ENCODE measurements at regions not wholly inside any gene's neighbourhood (a gene's known extent, or its start where the extent isn't known, plus 50 kb on each side); places are given as distances from the start of the nearest gene placed in this dataset.

DNA sequence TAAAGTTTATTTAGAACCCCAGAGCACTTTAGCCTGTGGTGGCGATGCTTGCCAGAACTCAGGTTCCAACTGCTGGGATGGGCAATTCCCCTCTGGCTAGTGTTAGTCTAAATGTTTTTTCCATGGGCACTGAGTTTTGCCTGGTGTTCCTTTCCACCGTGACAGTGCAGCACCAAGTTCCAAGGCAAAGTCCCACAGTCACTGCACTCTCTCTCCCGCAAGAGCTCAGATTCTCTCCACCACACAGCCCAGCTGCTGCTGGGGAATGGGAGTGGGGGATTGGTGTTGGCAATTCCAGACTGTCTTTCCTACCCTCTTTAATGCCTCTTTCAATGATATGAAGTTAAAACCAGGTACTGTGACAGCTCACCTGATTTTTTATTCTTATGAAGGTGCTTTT is 247.6 kb downstream of the ALDH8A1 start:
- DNase-seq = no peak
- POLR2A ChIA-PET (ENCODE audit: unreplicated experiment) = no interaction called here
- BruUV-seq (replicated peaks) = no TSS peak
- intact Hi-C loops (cut with micrococcal nuclease; ENCODE audit: unreplicated experiment) = no loop called here
- H3K36me3 ChIP-seq (ENCODE audit: low read depth) = no peaks in the 10 kb centered on the region
- no peaks in the 10 kb centered on the region for H3K9me3 ChIP-seq (ENCODE audit: insufficient read depth, low read depth)
- H3F3A ChIP-seq (ENCODE audit: insufficient read depth, low read depth) = no peaks in the 10 kb centered on the region
- H3K9me2 ChIP-seq (ENCODE audit: insufficient read depth) = no peaks in the 10 kb centered on the region
- CTCF ChIA-PET = no interaction called here
- H3K4me1 ChIP-seq (replicated peaks; ENCODE audit: insufficient read depth) = 0 out of 2 replicates have a peak, but pooled peaks cover 3% of the 10 kb centered on the region
- H3K27ac ChIP-seq = no peak overlapping the region
- H4K20me1 ChIP-seq (ENCODE audit: insufficient read depth) = no peaks in the 10 kb centered on the region
- no peaks in the 10 kb centered on the region for H3K27me3 ChIP-seq (ENCODE audit: insufficient read depth, low read depth)
- no peak overlapping the region for H3K4me3 ChIP-seq
- H2AFZ ChIP-seq = no peak overlapping the region
- no peak overlapping the region for H3K4me2 ChIP-seq
- no peaks in the 10 kb centered on the region for H3K79me2 ChIP-seq (ENCODE audit: low read depth)
- no peak for TF ChIP-seq EZH2 (IDR thresholded peaks at IDR 0.05; ENCODE audit: low read depth)
- TF ChIP-seq, protein P1, sequence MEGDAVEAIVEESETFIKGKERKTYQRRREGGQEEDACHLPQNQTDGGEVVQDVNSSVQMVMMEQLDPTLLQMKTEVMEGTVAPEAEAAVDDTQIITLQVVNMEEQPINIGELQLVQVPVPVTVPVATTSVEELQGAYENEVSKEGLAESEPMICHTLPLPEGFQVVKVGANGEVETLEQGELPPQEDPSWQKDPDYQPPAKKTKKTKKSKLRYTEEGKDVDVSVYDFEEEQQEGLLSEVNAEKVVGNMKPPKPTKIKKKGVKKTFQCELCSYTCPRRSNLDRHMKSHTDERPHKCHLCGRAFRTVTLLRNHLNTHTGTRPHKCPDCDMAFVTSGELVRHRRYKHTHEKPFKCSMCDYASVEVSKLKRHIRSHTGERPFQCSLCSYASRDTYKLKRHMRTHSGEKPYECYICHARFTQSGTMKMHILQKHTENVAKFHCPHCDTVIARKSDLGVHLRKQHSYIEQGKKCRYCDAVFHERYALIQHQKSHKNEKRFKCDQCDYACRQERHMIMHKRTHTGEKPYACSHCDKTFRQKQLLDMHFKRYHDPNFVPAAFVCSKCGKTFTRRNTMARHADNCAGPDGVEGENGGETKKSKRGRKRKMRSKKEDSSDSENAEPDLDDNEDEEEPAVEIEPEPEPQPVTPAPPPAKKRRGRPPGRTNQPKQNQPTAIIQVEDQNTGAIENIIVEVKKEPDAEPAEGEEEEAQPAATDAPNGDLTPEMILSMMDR (conservative IDR thresholded peaks at IDR 0.05) = no peak

DNA sequence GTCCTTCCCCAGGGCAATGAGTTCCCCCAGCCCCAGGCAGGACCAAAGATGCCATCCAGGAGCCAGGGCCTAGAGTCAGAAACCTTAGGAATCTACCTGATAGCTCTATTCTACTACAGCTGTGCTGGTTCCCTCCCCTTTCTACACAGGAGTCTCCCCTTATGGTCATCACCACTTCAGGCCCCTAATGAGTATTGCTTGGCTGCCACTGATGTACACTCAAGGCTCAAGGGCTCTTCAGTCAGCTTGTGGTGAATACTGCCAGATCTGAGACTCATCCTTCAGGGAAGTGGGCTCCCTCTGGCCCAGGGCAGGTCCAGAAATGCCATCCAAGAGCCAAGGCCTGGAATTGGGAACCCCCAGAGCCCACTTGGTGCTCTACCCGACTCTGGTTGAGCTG is 248.6 kb downstream of the ALDH8A1 start:
- Histone ChIP-seq H4K20me1 (ENCODE audit: insufficient read depth) (no peaks in the 10 kb centered on the region), H3K4me1 (replicated peaks; ENCODE audit: insufficient read depth) (no peaks in the 10 kb centered on the region), H3K27ac (no peak overlapping the region), H3F3A (ENCODE audit: insufficient read depth, low read depth) (no peaks in the 10 kb centered on the region), H3K9me3 (ENCODE audit: insufficient read depth, low read depth) (no peaks in the 10 kb centered on the region), H2AFZ (no peak overlapping the region), H3K79me2 (ENCODE audit: low read depth) (no peaks in the 10 kb centered on the region), H3K9me2 (ENCODE audit: insufficient read depth) (no peaks in the 10 kb centered on the region), H3K4me3 (no peak overlapping the region), H3K36me3 (ENCODE audit: low read depth) (no peaks in the 10 kb centered on the region), H3K4me2 (no peak overlapping the region), H3K27me3 (ENCODE audit: insufficient read depth, low read depth) (no peaks in the 10 kb centered on the region)
- no peak for DNase-seq
- ChIA-PET CTCF (no interaction called here), POLR2A (ENCODE audit: unreplicated experiment) (no interaction called here)
- TF ChIP-seq, protein P1 (conservative IDR thresholded peaks at IDR 0.05) = no peak
- no peak for TF ChIP-seq EZH2 (IDR thresholded peaks at IDR 0.05; ENCODE audit: low read depth)
- no TSS peak for BruUV-seq (replicated peaks)
- intact Hi-C loops (cut with micrococcal nuclease; ENCODE audit: unreplicated experiment) = no loop called here

DNA sequence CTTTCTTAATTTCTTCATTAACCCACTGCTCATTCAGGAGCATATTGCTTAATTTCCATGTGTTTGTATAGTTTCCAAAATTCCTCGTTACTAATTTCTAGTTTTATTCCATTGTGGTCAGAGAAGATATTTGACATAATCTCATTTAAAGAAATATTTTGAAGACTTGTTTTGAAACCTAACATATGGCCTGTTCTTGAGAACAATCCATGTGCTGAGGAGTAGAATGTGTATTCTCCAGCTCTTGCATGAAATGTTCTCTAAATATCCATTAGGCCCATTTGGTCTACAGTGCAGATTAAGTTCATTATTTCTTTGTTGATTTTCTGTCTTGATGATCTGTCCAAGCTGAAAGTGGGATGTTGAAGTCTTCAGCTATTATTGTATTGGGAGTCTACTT is 251.7 kb downstream of the ALDH8A1 start:
- no peak for DNase-seq
- H3K36me3 ChIP-seq (ENCODE audit: low read depth) = no peaks in the 10 kb centered on the region
- no peaks in the 10 kb centered on the region for H3F3A ChIP-seq (ENCODE audit: insufficient read depth, low read depth)
- no peak overlapping the region for H2AFZ ChIP-seq
- no TSS peak for BruUV-seq (replicated peaks)
- peaks cover 3% of the 10 kb centered on the region; the same call in 1 of the 2 replicates for H3K9me3 ChIP-seq (ENCODE audit: insufficient read depth, low read depth)
- intact Hi-C loops (cut with micrococcal nuclease; ENCODE audit: unreplicated experiment) = no loop called here
- no peak overlapping the region for H3K4me2 ChIP-seq
- POLR2A ChIA-PET (ENCODE audit: unreplicated experiment) = interaction anchor here (0.7 kb wide), 1 partner anchor 75 kb away, joined by 5 read pairs; no protein-coding TSS in a partner anchor
- H3K4me3 ChIP-seq = no peak overlapping the region
- TF ChIP-seq, protein P1 (conservative IDR thresholded peaks at IDR 0.05) = no peak
- no peak for TF ChIP-seq EZH2 (IDR thresholded peaks at IDR 0.05; ENCODE audit: low read depth)
- no peaks in the 10 kb centered on the region for H3K79me2 ChIP-seq (ENCODE audit: low read depth)
- H4K20me1 ChIP-seq (ENCODE audit: insufficient read depth) = no peaks in the 10 kb centered on the region
- no peaks in the 10 kb centered on the region for H3K27me3 ChIP-seq (ENCODE audit: insufficient read depth, low read depth)
- no peaks in the 10 kb centered on the region for H3K4me1 ChIP-seq (replicated peaks; ENCODE audit: insufficient read depth)
- no peaks in the 10 kb centered on the region for H3K9me2 ChIP-seq (ENCODE audit: insufficient read depth)
- CTCF ChIA-PET = no interaction called here
- H3K27ac ChIP-seq = no peak overlapping the region
